ENCODE measurements at regions not wholly inside any gene's neighbourhood (a gene's known extent, or its start where the extent isn't known, plus 50 kb on each side); places are given as distances from the start of the nearest gene placed in this dataset.

- no peak overlapping the region for H3K4me3 ChIP-seq (ENCODE audit: low read depth, low read length)
- TF ChIP-seq, protein P1, sequence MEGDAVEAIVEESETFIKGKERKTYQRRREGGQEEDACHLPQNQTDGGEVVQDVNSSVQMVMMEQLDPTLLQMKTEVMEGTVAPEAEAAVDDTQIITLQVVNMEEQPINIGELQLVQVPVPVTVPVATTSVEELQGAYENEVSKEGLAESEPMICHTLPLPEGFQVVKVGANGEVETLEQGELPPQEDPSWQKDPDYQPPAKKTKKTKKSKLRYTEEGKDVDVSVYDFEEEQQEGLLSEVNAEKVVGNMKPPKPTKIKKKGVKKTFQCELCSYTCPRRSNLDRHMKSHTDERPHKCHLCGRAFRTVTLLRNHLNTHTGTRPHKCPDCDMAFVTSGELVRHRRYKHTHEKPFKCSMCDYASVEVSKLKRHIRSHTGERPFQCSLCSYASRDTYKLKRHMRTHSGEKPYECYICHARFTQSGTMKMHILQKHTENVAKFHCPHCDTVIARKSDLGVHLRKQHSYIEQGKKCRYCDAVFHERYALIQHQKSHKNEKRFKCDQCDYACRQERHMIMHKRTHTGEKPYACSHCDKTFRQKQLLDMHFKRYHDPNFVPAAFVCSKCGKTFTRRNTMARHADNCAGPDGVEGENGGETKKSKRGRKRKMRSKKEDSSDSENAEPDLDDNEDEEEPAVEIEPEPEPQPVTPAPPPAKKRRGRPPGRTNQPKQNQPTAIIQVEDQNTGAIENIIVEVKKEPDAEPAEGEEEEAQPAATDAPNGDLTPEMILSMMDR (IDR thresholded peaks at IDR 0.05; ENCODE audit: insufficient read depth, low read depth, low read length) = no peak
- ChIA-PET POLR2A (no interaction called here), CTCF (no interaction called here)
- H3K27me3 ChIP-seq (ENCODE audit: control insufficient read depth, insufficient read depth, low read length) = no peaks in the 10 kb centered on the region
- no peaks in the 10 kb centered on the region for H3K36me3 ChIP-seq (ENCODE audit: control insufficient read depth, insufficient read depth, low read length)
- no peak for DNase-seq (ENCODE audit: low read depth)
These were observed 166.1 kb downstream of the PAWR start for GRCh38 chr12:79524507-79525148.

GRCh38 chr12:79522989-79523386 lies 167.8 kb downstream of the PAWR start:
- POLR2A ChIA-PET = no interaction called here
- no peak for DNase-seq (ENCODE audit: low read depth)
- Histone ChIP-seq H3K4me3 (ENCODE audit: low read depth, low read length) (no peak overlapping the region), H3K36me3 (ENCODE audit: control insufficient read depth, insufficient read depth, low read length) (no peaks in the 10 kb centered on the region), H3K27me3 (ENCODE audit: control insufficient read depth, insufficient read depth, low read length) (no peaks in the 10 kb centered on the region)
- TF ChIP-seq, protein P1 (IDR thresholded peaks at IDR 0.05; ENCODE audit: insufficient read depth, low read depth, low read length) = no peak
- CTCF ChIA-PET = no interaction called here

DNA sequence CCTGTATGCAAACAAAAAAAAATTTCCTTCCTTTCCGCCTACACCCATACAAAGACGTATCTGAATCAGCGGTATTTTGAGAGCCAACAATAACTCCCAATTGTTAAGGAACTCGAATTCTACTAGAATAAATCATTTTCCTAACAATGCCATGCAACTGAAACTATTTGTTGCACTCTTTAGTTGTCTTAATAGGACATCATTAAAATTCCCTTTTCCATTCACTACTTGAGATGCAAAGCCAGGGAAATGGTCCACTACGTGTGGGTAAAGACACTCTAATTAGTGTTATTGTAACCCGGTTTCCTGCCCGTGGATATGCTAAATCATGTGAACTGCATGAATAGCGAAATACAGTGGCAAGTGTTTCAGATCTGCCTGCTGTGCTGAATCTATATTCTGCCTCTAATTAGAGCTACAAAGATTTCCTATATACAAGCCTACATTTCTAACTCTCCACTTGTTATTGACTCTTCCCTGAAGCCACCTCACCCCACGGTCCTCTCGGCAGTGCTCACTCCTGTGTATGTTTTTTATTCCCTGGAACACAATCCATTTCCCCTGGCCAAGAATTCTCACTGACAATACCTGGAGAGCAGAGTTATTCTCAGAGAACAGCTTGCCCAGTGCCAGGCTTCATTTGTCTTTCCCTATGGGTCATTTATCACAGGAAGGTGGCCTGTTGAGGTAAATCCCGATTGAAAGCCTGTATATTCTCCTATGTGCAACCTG lies 168.3 kb downstream of the PAWR start:
- Histone ChIP-seq H3K4me3 (ENCODE audit: low read depth, low read length) (no peak overlapping the region), H3K36me3 (ENCODE audit: control insufficient read depth, insufficient read depth, low read length) (no peaks in the 10 kb centered on the region), H3K27me3 (ENCODE audit: control insufficient read depth, insufficient read depth, low read length) (no peaks in the 10 kb centered on the region)
- CTCF ChIA-PET = no interaction called here
- POLR2A ChIA-PET = no interaction called here
- no peak for DNase-seq (ENCODE audit: low read depth)
- TF ChIP-seq, protein P1 (IDR thresholded peaks at IDR 0.05; ENCODE audit: insufficient read depth, low read depth, low read length) = no peak

DNA sequence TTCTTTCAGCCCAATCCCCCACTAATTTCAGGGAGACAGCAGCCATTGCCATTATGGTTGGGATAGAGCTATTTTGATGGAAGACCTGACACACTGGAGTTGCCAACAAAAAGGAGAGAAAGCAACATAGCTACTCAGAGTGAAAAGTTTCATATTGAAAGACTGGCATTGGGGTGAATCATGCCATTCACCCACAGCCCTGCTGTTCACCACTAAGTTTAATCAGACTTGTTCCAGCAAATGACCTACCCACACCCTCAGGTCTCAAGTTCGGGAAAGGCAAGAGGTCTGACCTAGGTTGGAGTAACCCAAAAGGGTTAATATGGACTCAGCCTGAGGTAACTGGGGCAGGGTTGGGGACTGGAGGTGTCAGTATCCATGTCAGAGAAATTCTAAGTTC lies 169.2 kb downstream of the PAWR start:
- ChIA-PET CTCF (no interaction called here), POLR2A (no interaction called here)
- Histone ChIP-seq H3K27me3 (ENCODE audit: control insufficient read depth, insufficient read depth, low read length) (no peaks in the 10 kb centered on the region), H3K4me3 (ENCODE audit: low read depth, low read length) (no peak overlapping the region), H3K36me3 (ENCODE audit: control insufficient read depth, insufficient read depth, low read length) (no peaks in the 10 kb centered on the region)
- DNase-seq (ENCODE audit: low read depth) = no peak
- TF ChIP-seq, protein P1 (IDR thresholded peaks at IDR 0.05; ENCODE audit: insufficient read depth, low read depth, low read length) = no peak

DNA sequence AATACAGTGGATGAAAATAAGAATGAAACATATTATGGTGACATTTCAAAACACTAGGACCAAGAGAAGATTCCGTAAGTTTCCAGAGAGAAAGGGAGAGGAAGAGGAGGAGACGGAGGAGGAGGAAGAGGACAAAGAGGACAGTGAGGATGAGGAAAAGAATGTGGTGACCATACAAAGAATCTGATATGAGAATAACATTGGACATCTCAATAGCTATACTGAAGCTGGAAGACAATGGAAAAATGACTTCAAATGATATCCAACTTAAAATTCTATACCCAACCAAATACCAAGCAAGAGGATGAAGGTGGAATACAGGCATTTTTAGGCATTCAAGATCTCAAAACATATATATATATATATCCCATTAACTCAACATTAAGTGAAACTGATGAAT lies 173.4 kb downstream of the PAWR start:
- no peak overlapping the region for H3K4me3 ChIP-seq (ENCODE audit: low read depth, low read length)
- CTCF ChIA-PET = interaction anchor here (1.0 kb wide), 1 partner anchor 97 kb away, joined by 3 read pairs; no protein-coding TSS in a partner anchor
- POLR2A ChIA-PET = no interaction called here

More for the DNA sequence above, 173.4 kb downstream of the PAWR start:
- no peak for DNase-seq (ENCODE audit: low read depth)
- Histone ChIP-seq H3K27me3 (ENCODE audit: control insufficient read depth, insufficient read depth, low read length) (no peaks in the 10 kb centered on the region), H3K36me3 (ENCODE audit: control insufficient read depth, insufficient read depth, low read length) (no peaks in the 10 kb centered on the region)
- TF ChIP-seq, protein P1 (IDR thresholded peaks at IDR 0.05; ENCODE audit: insufficient read depth, low read depth, low read length) = no peak
